ENCODE measurements at regions not wholly inside any gene's neighbourhood (a gene's known extent, or its start where the extent isn't known, plus 50 kb on each side); places are given as distances from the start of the nearest gene placed in this dataset.
"Not testable (repeated sequence)": the region's sequence is repeated elsewhere in the genome, so short reads cannot be mapped to it uniquely, and the experiment has no call there.

- DNase-seq (ENCODE audit: low read depth in 2 of 2): no peak
Measured at GRCh38 chr21:28283641-28284490, 708.8 kb downstream of the LTN1 start.

GRCh38 chr21:28282833-28283232, 709.8 kb downstream of the LTN1 start:
- DNase-seq (ENCODE audit: low read depth in 2 of 2): no peak

- DNase-seq (ENCODE audit: low read depth in 2 of 2): not testable (repeated sequence)
Measured at GRCh38 chr21:28281357-28281756, 711.3 kb downstream of the LTN1 start.

- DNase-seq (ENCODE audit: low read depth in 2 of 2): no peak
Measured at GRCh38 chr21:28280611-28281010, 712.1 kb downstream of the LTN1 start.

GRCh38 chr21:28277324-28277723, 715.4 kb downstream of the LTN1 start:
- no peak for DNase-seq (ENCODE audit: low read depth in 2 of 2)

GRCh38 chr21:28272272-28272992, 720.2 kb downstream of the LTN1 start:
- DNase-seq (ENCODE audit: low read depth in 2 of 2): no peak

- no peak for DNase-seq (ENCODE audit: low read depth in 2 of 2)
Measured at GRCh38 chr21:28269173-28269572, 723.5 kb downstream of the LTN1 start.

GRCh38 chr21:28268685-28269084, 724.0 kb downstream of the LTN1 start:
- DNase-seq (ENCODE audit: low read depth in 2 of 2): no peak

- DNase-seq (ENCODE audit: low read depth in 2 of 2): no peak
Measured at GRCh38 chr21:28267449-28267848, 725.2 kb downstream of the LTN1 start.

- DNase-seq (ENCODE audit: low read depth in 2 of 2): no peak
Measured at GRCh38 chr21:28266061-28266460, 726.6 kb downstream of the LTN1 start.

- DNase-seq (ENCODE audit: low read depth in 2 of 2): no peak
Measured at GRCh38 chr21:28263974-28264373, 728.7 kb downstream of the LTN1 start.

GRCh38 chr21:28261298-28261697, 731.4 kb downstream of the LTN1 start:
- DNase-seq (ENCODE audit: low read depth in 2 of 2): no peak

- no peak for DNase-seq (ENCODE audit: low read depth in 2 of 2)
Measured at GRCh38 chr21:28257276-28257675, 735.4 kb downstream of the LTN1 start.

GRCh38 chr21:28256837-28257236, 735.8 kb downstream of the LTN1 start:
- no peak for DNase-seq (ENCODE audit: low read depth in 2 of 2)

- DNase-seq (ENCODE audit: low read depth in 2 of 2): no peak
Measured at GRCh38 chr21:28256420-28256831, 736.3 kb downstream of the LTN1 start.

GRCh38 chr21:28253961-28254360, 738.7 kb downstream of the LTN1 start:
- DNase-seq (ENCODE audit: low read depth in 2 of 2): no peak

- no peak for DNase-seq (ENCODE audit: low read depth in 2 of 2)
Measured at GRCh38 chr21:28253338-28253737, 739.3 kb downstream of the LTN1 start.

GRCh38 chr21:28252928-28253327, 739.7 kb downstream of the LTN1 start:
- DNase-seq (ENCODE audit: low read depth in 2 of 2): no peak

- no peak for DNase-seq (ENCODE audit: low read depth in 2 of 2)
Measured at GRCh38 chr21:28250946-28251345, 741.7 kb downstream of the LTN1 start.

GRCh38 chr21:28247454-28248020, 745.1 kb downstream of the LTN1 start:
- DNase-seq (ENCODE audit: low read depth in 2 of 2): no peak

- no peak for DNase-seq (ENCODE audit: low read depth in 2 of 2)
Measured at GRCh38 chr21:28240586-28240985, 752.1 kb downstream of the LTN1 start.

GRCh38 chr21:28239340-28239739, 753.3 kb downstream of the LTN1 start:
- no peak for DNase-seq (ENCODE audit: low read depth in 2 of 2)

GRCh38 chr21:28237661-28238060, 755.0 kb downstream of the LTN1 start:
- DNase-seq (ENCODE audit: low read depth in 2 of 2): no peak

Data from stimulated activated CD4-positive, alpha-beta T cell treated with anti-CD3 and anti-CD28 coated beads, Interleukin-1b, Interleukin-23, amount 100 ng/mL, for 1 hour (primary cell).